Activated naive CD8-positive, alpha-beta T cell treated with anti-CD3 and anti-CD28 coated beads, Interleukin-2, amount 50 U/mL, for 16 hours (primary cell): ENCODE measurements at regions not wholly inside any gene's neighbourhood (a gene's known extent, or its start where the extent isn't known, plus 50 kb on each side); places are given as distances from the start of the nearest gene placed in this dataset.

ENCODE experiments used
- DNase-seq: peaks from one replicate; pipeline ENCODE4 v3.0.0-alpha.2; 2020; ENCODE audit warnings: low read depth, low spot score

GRCh38 chr9:30746589-30746988 lies 1637.9 kb upstream of the ACO1 start:
- no peak for DNase-seq

GRCh38 chr9:30757723-30758122 lies 1626.7 kb upstream of the ACO1 start:
- no peak for DNase-seq

DNA sequence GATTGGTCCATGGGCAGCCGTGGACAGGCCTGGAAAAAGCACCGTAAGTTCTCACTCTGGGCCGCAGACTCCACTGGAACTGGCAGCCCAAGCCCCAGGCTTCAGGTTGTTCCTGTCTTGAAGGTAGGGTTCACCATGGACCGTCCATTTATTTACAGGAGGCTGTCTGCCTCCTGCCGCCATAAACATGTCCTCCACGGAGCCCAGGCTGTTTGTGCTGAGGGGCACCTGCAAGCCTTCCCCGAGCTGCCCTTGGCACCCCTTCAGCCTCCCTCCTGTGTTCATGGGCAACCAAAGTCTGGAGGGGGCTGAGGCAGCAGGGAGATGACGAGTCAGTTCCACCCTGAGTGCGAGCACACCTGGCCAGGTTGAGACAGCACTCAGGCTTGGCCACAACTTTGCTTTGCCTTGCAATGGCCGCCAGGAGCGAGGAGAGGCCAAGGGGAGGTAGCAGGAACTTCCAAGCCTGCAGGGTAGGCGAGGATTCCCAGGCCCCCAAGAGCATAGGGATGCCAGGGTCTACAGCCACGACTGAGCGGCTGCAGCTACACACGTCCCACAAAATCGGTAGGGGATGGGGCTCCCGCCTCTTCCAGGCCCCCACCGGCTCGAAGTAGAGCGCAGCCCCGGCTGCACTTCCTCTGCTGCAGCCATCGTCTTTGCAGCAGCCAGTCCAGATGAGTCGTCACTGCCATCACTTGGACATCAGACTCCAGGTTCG lies 1625.6 kb upstream of the ACO1 start:
- DNase-seq = no peak

DNA sequence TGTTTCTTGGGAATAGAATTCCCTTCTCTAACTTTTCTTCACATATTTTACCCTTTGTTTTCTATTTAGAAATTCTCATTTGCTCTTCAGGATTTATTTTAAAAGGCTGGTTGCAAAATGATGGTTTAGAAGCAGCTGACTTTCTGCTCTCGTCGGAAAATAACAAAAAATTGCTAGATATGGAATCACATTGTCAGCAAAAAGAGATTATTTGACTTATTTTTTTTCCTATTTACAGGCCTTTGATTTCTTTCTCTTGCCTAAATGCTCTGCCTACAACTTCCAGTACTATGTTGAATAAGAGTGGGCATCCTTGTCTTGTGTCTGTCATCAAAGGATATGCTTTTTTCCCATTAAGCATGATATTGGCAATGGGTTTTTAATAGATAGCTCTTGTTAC lies 1619.1 kb upstream of the ACO1 start:
- no peak for DNase-seq

GRCh38 chr9:30771163-30771708 lies 1613.2 kb upstream of the ACO1 start:
- no peak for DNase-seq

DNA sequence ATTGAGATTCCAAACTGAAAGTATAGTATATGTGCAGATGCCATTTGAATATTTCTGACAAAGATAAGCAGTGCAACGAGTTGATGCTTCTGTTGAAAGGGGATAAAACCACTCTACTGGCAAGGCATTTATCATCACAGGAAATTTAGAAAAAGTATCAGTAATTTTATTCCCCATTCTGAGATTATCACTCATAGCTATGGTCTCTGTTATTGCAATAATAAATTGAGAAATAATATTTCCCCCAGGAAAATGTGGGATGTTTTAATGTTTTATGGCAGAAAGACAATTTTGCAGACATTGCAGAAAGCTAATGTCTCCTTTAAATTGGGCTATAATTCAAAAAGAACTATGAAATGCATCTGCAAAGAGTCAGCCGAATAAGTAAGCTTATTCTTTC lies 1612.7 kb upstream of the ACO1 start:
- no peak for DNase-seq

- DNase-seq = no peak
These were observed 1611.0 kb upstream of the ACO1 start for GRCh38 chr9:30773427-30773826.

GRCh38 chr9:30774326-30774725 lies 1610.1 kb upstream of the ACO1 start:
- no peak for DNase-seq

GRCh38 chr9:30775236-30775635 lies 1609.2 kb upstream of the ACO1 start:
- DNase-seq = no peak

DNA sequence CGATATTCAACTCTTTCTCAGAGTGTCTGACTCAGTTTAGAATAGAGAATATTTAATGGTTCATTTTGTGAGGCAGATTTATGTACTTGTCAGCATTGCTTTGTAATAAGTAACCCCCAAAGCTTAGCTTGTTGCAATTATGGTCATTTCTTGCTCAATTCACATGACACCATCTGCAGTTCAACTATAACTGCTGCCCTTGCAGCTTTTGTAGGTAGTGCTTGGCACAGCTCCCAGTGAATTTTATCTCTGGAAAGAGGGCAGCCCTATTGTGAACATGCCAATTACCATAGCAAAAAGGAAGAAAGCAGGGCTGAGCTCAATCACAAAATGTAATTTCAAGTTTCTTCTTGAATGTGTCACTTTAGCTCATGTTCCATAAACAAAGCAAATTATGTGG lies 1587.7 kb upstream of the ACO1 start:
- no peak for DNase-seq

DNA sequence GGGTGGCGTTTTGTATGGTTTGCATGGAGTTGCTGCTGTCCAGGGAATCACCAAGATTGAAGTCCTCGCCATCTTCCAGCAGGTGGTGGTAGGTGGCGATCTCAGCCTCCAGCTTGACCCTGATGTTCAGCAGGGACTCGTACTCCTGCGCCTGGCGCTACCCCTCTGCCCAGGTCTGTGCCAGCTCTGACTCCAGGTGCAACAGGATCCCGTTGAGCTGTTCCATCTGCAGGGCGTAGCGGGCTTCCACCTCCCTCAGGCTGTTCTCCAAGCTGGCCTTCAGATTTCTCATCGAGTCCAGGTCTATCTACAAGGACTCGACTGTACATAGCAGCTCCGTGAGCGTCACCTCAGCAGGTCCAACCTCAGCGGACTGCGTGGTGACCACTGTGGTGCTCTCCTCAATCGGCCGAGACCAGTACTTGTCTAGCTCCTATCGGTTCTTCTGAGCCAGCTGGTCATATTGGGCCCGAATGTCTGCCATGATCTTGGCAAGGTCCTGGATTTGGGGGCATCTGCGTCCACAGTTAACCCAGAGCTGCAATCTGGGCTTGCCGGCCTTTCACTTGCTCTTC lies 1584.8 kb upstream of the ACO1 start:
- no peak for DNase-seq

- DNase-seq = no peak
These were observed 1584.0 kb upstream of the ACO1 start for GRCh38 chr9:30800421-30800820.

DNA sequence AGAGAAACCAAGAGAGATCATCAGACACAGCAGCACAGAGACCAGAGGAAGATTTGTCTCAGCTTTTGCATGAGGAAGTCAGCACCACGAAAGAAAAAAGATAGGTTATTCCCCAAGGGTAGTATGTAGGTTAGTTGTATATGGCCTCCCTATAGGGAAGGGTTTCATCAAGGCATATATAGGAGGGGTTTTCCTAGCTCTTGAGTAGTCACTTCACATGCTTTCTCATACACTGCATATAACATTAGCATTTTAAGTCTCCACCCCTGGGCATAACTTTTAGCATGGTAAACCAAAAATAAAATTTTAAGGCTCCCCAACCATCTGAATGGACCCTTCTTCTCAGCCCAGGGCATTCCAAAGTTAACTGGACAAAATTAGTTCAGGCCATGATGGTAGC lies 1571.6 kb upstream of the ACO1 start:
- DNase-seq = no peak

DNA sequence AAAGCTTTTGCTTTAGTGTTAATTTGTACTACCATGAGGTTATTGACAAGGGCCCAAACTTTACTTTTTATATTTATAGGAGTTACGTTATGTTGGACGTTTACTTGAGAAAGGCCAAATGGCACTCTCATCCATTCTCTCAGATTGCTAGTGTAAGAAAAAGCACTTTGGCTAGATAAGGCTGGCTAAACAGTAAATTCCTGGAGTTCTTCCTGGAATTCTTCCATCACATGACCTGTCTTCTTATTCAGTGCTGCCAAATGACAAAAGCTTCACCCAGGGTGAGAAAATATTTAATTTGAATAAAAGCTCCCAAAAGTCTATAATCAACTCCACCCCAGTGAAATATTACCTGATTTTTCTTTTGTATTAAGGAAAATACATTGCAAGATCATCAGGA lies 1568.9 kb upstream of the ACO1 start:
- DNase-seq = no peak

DNA sequence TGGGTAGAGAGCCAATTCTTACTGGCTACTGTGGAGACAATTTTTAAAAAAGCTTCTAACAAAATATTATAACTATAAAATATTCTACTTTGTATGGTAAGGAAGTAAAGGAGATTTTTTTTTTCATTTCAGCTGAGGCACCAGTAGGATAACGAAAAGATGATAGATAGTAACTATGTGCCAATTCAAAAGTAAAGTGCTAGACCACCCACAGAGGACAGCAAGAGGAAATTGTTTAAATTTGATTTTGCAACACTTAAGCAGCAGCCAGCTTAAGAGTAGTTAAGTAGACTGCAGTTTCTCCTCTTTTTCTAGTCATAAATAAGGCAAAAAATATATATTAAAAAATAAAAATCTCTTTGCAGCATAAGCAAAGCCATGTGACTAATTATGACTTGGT lies 1539.3 kb upstream of the ACO1 start:
- DNase-seq = no peak

GRCh38 chr9:30846651-30847050 lies 1537.8 kb upstream of the ACO1 start:
- no peak for DNase-seq

GRCh38 chr9:30851600-30851999 lies 1532.8 kb upstream of the ACO1 start:
- DNase-seq = no peak

GRCh38 chr9:30900706-30901105 lies 1483.7 kb upstream of the ACO1 start:
- DNase-seq = no peak

DNA sequence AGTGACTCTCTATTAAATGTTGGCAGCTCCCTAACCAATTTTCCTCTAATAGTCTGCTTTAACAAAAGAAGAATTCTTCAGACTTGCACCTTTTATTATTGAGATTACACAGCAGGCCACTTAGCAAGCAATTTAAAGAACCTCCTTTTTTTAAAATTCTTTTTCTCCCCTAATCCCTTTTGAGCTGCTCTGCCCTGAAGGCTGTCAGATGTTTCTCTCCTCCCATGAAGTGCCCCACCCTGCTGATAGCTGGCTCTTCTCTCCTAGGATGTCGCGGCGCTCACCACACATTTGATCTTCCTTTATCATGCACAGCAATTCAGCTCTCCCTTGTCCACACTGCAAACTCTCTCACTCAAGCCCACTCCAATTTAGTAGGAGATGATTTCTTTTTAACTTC lies 1471.1 kb upstream of the ACO1 start:
- no peak for DNase-seq

DNA sequence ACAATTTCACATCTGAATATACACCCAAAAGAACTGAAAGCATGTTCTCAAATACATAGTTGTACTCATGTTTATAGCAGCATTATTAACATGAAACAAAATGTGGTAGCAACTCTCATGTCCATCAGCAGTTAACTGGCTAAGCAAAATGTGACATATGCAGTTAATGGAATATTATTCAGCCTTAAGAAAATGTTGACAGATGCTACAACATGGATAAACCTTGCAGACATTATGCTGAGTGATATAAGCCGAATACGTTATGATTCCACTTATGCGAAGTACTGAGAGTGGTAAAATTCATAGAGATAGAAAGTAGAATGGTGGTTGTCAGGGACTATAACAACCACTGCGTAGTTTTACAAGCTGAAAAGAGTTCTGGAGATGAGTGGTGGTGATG lies 1469.0 kb upstream of the ACO1 start:
- no peak for DNase-seq

GRCh38 chr9:30925126-30925525 lies 1459.3 kb upstream of the ACO1 start:
- DNase-seq = no peak

GRCh38 chr9:30925635-30926034 lies 1458.8 kb upstream of the ACO1 start:
- DNase-seq = no peak

- no peak for DNase-seq
These were observed 1456.4 kb upstream of the ACO1 start for GRCh38 chr9:30928045-30928444.

DNA sequence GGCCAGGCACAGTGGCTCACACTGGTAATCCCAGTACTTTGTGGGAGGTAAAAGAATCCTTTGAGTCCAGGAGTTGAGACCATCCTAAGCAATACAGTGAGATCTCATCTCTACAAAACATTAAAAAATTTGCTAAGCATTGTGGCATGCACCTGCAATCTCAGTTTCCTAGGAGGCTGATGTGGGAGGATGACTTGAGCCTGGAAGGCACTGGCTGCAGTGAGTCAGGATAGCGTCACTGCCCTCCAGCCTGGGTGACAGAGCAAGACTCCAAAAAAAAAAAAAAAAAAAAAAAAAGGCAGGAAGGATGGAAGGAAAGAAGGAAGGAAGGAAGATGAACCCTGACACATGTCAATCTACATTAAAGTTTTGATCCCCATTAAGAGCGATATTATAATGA lies 1452.2 kb upstream of the ACO1 start:
- DNase-seq = no peak
